NCI-H510A treated with DMSO at 0.1 percent for 48 hours (cell line): ENCODE measurements at regions not wholly inside any gene's neighbourhood (a gene's known extent, or its start where the extent isn't known, plus 50 kb on each side); places are given as distances from the start of the nearest gene placed in this dataset.
"Not testable (repeated sequence)": the region's sequence is repeated elsewhere in the genome, so short reads cannot be mapped to it uniquely, and the experiment has no call there.

Source experiments
- DNase-seq: peaks from one replicate; lab custom pipeline; 2025; lab: John Stamatoyannopoulos, UW

DNA sequence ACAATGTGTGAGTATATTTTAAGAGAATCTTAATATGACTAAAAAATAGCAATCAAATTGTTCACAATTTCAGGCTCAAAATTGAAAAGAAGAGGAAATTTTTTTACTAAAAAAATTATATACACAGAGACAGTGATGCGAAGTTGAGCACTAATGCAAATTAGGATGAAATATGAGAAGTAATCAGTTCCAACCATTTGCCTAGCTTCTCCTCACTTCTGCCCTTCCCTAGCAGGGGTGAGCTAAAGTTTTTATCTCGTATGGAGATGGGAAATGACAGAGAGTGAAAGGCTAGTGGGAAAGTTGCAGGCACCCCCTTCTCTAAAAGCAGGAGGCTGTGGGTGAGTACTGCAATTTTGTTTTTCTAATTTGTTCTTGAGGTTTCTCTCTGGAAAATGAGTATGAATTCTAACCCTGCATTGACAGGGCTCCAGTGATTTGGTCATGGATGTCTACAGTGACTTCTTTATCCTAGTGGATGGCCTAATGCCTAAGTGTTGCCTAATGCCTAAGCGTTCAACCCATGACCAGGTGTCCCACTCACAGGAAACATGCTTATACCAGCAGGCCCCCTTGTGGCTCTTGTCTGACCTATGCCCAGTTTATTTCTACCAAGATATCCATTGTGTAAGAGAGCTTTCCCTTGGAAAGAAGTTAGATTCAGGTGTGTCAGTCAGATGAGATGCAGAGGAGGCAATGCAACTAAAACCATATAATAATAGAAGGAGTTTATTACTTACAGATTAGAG lies 78.0 kb upstream of the HNMT start:
- DNase-seq = peak; percentile 9

DNA sequence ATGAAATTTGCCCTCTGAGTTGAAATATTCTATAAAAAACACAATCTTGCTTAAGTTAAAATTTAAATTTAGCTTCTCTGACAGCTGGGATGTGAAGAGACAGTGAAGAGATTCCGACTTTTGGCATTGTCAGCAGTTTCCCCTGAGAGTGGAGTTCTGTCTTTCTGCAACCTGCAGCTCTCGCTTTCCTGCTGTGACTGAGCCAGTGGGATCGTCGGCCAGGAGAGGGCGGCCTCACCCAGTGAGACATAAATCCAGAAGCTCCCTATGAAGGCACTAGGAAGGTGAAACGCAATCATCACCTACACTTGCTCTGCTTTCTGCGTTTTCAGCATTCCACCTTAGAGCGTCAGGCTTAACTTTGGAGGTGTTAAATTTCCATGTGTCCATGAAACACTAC lies 75.4 kb upstream of the HNMT start:
- DNase-seq = peak; percentile 53

DNA sequence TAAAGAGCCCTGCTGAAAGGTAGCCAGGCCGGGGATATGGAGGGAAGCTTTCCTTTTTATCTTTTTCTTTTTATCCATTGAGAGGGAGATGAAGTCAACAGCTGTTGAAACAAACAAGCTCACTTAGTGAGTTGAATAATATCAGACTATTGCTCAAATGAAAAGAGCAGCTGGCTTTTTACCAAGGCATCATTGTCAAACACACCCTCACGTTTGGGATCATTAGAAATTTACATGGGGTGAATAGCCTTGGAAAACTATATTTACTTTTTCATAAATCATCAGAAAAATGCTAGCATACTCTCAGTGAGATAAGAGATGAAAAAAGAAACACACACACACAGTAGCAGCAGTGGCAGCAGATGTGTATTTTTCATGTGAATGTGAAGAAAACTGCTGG lies 71.5 kb upstream of the HNMT start:
- DNase-seq = peak; percentile 53

DNA sequence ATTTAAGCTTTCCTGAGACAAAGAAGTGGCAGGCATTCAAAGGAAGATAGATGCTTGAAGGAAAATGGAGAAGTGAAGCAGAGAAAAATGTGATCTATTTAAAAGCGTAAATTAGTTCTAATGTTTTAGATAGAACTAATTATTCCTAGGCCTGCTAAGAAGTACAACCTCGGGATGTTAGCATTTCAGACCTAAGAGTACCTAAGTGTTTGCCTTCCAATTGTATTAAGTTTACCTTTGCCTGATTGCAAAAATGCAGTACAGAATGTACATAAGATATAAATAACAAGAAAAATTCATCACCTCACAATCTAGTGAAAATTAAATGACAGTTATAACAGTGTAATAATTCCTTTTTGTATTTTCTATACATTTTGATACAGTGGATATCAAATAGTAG lies 71.1 kb upstream of the HNMT start:
- DNase-seq = peak; percentile 43

DNA sequence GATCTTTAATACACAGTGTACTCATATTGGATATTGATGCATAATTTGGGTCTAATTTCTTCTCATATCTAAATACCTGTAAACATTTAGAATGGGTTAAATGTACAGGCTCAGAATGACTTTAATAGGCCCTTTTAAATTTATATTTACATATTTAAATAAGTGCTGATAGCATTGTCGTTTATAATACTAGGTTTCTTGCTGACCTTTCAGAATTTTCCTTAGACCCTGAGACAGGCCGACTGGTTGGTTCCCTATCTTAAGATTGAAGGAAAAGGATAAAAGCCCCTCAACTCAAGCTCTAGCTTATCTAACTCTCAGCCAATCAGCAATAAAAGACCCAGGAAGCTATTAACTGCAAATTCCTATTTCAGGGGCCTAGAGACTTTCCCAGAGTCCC lies 67.8 kb upstream of the HNMT start:
- no peak for DNase-seq

DNA sequence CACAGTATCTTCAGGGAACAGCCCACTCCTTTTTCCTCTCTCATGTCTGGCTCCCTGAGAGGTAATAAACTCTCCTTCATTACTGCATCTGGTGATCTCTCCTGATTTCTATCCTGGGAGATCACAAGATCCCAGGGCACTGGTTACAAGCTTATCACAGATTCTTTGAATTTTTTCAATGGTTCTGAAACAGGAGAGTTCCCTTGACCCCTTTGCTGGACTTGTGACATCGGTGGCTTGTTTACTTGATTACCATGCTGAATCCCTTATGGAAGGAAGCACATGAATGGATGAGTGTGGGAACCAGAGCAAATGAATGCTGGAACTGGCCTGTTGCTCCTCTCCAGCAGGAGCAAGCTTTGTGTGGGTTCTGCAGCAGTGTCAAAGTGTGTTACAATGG lies 67.2 kb upstream of the HNMT start:
- no peak for DNase-seq

DNA sequence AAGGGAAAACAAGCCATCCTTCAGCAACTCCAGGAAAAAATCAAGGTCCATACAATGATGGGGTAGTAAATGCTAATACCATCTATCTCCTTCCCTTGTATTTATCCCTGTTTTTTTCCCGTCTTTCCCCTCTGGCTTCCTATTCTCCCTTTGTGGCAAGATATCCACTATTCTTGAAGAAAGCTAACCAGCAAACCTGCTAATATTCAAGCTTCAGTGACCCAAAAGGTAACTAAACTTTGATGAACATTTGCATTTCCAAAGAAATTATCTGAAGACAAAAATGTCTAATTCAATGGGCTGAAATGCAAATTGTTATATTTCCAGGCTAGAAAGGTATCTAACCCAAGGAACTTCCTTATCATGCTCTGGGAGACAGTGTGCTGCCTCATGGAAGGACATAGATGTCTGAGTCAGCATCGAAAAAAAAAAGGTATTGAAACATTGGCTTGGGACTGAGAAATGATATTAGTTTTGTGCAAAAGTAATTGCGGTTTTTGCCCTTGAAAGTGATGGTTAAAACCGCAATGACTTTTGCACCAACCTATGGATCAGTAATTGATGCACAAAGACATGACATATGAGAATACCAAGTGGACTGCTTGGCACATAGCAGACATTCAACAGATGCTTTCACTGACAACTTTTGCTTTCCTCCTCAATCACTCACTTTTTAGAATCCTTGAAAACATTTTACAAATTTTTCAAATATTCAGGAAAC lies 63.7 kb upstream of the HNMT start:
- no peak for DNase-seq

DNA sequence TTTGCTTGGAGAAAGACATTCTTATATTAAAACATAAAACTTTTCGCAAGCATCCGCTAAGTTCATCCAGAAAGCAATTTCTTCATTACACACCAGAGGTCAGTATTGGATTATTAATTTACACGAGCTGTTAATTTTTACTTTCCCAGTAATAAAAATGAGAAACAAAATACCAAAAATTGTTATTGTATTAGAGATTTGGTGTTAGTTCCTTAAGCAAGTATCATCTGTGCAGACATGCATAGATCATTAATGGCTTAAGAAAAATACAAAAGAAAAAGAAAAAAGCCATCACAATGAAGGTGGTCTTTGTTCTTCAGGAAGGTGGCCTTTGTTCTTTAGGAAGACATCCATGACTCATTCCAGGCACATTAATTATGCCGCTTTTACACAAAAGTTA lies 53.6 kb upstream of the HNMT start:
- peak; percentile 42 for DNase-seq

DNA sequence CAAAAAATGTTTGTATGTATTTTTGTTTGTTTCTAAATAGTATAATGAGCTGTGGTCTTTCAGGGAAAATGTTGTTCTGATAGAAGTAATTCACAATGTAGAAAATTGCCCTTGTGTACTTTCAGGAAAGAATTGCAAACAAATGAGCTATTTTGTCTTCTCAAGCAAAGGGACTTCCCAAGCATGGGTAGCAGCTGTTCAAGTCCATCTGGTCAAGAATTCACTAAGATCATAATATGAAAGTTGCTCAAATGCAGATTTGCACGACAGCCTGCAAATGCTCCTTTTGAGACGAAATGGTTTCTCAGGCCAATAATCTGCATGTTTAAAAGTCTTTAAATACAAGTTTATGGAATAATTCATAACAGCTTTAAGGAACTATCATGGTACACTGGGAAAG lies 51.9 kb upstream of the HNMT start:
- no peak for DNase-seq

DNA sequence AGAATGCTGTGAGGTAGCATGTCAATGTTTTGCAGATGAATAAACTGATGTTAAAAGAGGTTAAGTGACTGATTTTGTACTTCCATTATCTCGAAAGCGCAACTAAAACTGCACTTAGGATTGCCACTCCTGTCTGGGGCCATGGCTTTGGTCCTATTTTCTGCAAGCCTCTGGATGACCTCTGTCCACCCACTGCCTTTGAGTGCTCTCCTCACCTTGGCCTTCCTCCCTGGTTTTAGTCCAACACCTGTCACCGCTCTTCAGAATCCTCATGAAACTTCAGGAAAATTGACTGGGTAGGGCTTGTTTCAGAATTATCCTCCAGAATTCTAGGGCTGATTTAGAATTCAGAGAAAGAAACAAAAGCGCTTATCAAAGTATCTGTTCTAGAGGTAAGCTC lies 51.1 kb upstream of the HNMT start:
- no peak for DNase-seq

DNA sequence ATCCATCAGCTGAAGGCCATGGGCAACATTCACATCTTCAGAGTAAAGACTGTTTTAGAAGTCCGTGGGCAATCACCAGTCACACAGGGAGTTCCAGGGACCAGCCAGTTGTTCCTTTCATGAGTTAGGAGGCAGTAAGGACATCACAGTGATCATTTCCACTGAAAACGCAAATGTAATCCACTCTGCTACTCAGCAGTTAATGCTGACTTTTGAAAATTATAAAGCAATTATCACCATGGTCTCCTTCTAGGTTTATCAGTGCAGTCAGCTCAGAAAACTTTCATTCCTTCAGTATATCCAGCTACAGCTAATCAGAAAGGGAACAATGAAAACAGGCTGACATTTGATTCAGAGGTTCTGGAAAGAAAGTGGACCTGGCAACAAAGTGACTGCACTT lies 50.6 kb upstream of the HNMT start:
- DNase-seq = not testable (repeated sequence)
